K562 (cell line): ENCODE measurements at regions not wholly inside any gene's neighbourhood (a gene's known extent, or its start where the extent isn't known, plus 50 kb on each side); places are given as distances from the start of the nearest gene placed in this dataset.

Experiments used
- ATAC-seq: fragments of 200-7000 bp; cut with Tn5 transposase; 3 replicates; pipeline ENCODE4 v1.9.1; 2020; ENCODE audit warnings: moderate library complexity
- BruUV-seq: library from RNA; stranded (reverse); fragments of 400-500 nt; replicated peaks from 2 replicates; lab custom pipeline; 2021; lab: Mats Ljungman, UMichigan
- CTCF ChIA-PET: fragments of 300-600 bp; formaldehyde crosslinking; extraction: SDS; loops from one replicate; lab custom pipeline; 2021; ENCODE audit warnings: low intra/inter-chr PET ratio; lab: Yijun Ruan, JAX
- POLR2A ChIA-PET: fragments of 300-600, 350-650 bp; sonication (Branson Sonifier 250); formaldehyde crosslinking; extraction: SDS; loops from one replicate; lab custom pipeline; 2021; ENCODE audit warnings: antibody characterized with exemption, inconsistent platforms; lab: Yijun Ruan, JAX
- DNase-seq, 4 experiments: peaks; one replicate each; pipeline versions ENCODE4 v3.0.0 to v3.0.0-alpha.2; 2011 to 2018; ENCODE audit warnings: low spot score in 3 of 4, mixed read lengths in 3 of 4; ENCODE audit errors: extremely low read depth in 1 of 4
- FAIRE-seq: peaks from 2 replicates; lab custom pipeline; 2011; peaks lifted over from hg19 to GRCh38; lab: Jason Lieb, UNC
- H2AFZ ChIP-seq: 2 replicates; pipeline ENCODE4 v1.6.0; 2011; ENCODE audit warnings: low read depth, low read length, control low read depth, inconsistent platforms
- H3K27ac ChIP-seq: fragments of 200-600 bp; 3 replicates; pipeline ENCODE4 v1.8.0; 2011; ENCODE audit warnings: low read depth, mild to moderate bottlenecking, control low read depth, inconsistent platforms, low read length, moderate library complexity, mixed read lengths; ENCODE audit errors: extremely low read depth
- H3K27me3 ChIP-seq, 2 experiments: fragments of 300-600 bp in 1 of 2; 2 replicates in 1 of 2; 3 replicates in 1 of 2; pipeline versions ENCODE4 v1.6.0 to v1.8.0; 2011; ENCODE audit warnings: inconsistent platforms in 2 of 2, low read length in 2 of 2, mild to moderate bottlenecking in 1 of 2, mixed read lengths in 1 of 2, moderate library complexity in 1 of 2; ENCODE audit not compliant: control insufficient read depth in 2 of 2, insufficient read depth in 2 of 2
- H3K36me3 ChIP-seq: fragments of 300-600 bp; 3 replicates; pipeline ENCODE4 v1.8.0; 2011; ENCODE audit warnings: mild to moderate bottlenecking, low read length, inconsistent platforms; ENCODE audit not compliant: control insufficient read depth, insufficient read depth
- H3K4me1 ChIP-seq, 2 experiments: fragments of 200-600 bp in 1 of 2; replicated peaks in 1 of 2; 2 replicates in 1 of 2; 3 replicates in 1 of 2; pipeline versions ENCODE4 v1.5.1 to v1.8.0; 2011; ENCODE audit warnings: inconsistent platforms in 2 of 2, low read length in 2 of 2, mild to moderate bottlenecking in 1 of 2, mixed read lengths in 1 of 2, moderate library complexity in 1 of 2; ENCODE audit not compliant: control insufficient read depth in 2 of 2, insufficient read depth in 2 of 2
- H3K4me2 ChIP-seq: 2 replicates; pipeline ENCODE4 v1.6.1; 2011; ENCODE audit warnings: low read length, control low read depth, inconsistent platforms, mixed read lengths; ENCODE audit not compliant: insufficient read depth
- H3K4me3 ChIP-seq: fragments of 200-600 bp; sonication (generic), shearing (Covaris generic); 2 replicates; pipeline ENCODE4 v1.5.1; 2016; ENCODE audit warnings: control low read depth, inconsistent platforms
- H3K79me2 ChIP-seq: fragments of 200-600 bp; 3 replicates; pipeline ENCODE4 v1.8.0; 2011; ENCODE audit warnings: low read length, inconsistent platforms; ENCODE audit not compliant: control insufficient read depth, insufficient read depth
- H3K9ac ChIP-seq, 2 experiments: 2 replicates each; pipeline versions ENCODE4 v1.6.0 to v1.6.1; 2011; ENCODE audit warnings: low read depth in 2 of 2, low read length in 2 of 2, control low read depth in 1 of 2, inconsistent platforms in 1 of 2, mild to moderate bottlenecking in 1 of 2, mixed read lengths in 1 of 2; ENCODE audit not compliant: insufficient read depth in 1 of 2
- H3K9me1 ChIP-seq: one replicate; pipeline ENCODE4 v1.6.0; 2011; ENCODE audit warnings: inconsistent platforms, mild to moderate bottlenecking, low read length, moderate library complexity; ENCODE audit not compliant: control insufficient read depth, insufficient read depth
- H3K9me3 ChIP-seq: replicated peaks from 2 replicates; pipeline ENCODE4 v1.5.1; 2011; ENCODE audit warnings: low read depth, low read length, inconsistent platforms; ENCODE audit not compliant: control insufficient read depth, insufficient read depth
- H4K20me1 ChIP-seq: replicated peaks from 2 replicates; pipeline ENCODE4 v1.6.1; 2011; ENCODE audit warnings: low read length, inconsistent platforms, mixed read lengths; ENCODE audit not compliant: control insufficient read depth, insufficient read depth
- CBX1 ChIP-seq: sonication (generic); IDR thresholded peaks from 2 replicates; pipeline ENCODE4 v1.6.1; 2016; ENCODE audit warnings: antibody characterized with exemption, low read depth, mild to moderate bottlenecking
- DACH1 ChIP-seq: fragments of 450-650 bp; IDR thresholded peaks from 2 replicates; pipeline ENCODE4 v1.6.1; 2018; ENCODE audit not compliant: partially characterized antibody
- EZH2 ChIP-seq: IDR thresholded peaks from 2 replicates; pipeline ENCODE4 v1.6.1; 2012; ENCODE audit warnings: low read depth, mild to moderate bottlenecking, inconsistent platforms, low read length, borderline replicate concordance
- FOXJ2 ChIP-seq: fragments of 200-800 bp; sonication (Bioruptor generic); IDR thresholded peaks from 2 replicates; pipeline ENCODE4 v1.6.1; 2016; ENCODE audit warnings: missing genetic modification characterization, missing compliant biosample characterization
- JUN ChIP-seq, 2 experiments: sonication (generic) in 1 of 2; formaldehyde crosslinking in 1 of 2; IDR thresholded peaks; 2 replicates each; pipeline versions ENCODE4 v1.6.1 to v1.8.0; 2012 to 2022; ENCODE audit warnings: borderline replicate concordance in 2 of 2, mild to moderate bottlenecking in 2 of 2, improper control_type of control experiment in 1 of 2, low read depth in 1 of 2, low read length in 1 of 2, missing genetic modification reagents in 1 of 2
- NR1H2 ChIP-seq: sonication (generic); formaldehyde crosslinking; IDR thresholded peaks from 2 replicates; pipeline ENCODE4 v1.4.0; 2020; ENCODE audit warnings: mild to moderate bottlenecking, missing genetic modification reagents
- NR2C1 ChIP-seq, 2 experiments: fragments of 450-650 bp; IDR thresholded peaks; 2 replicates each; pipeline ENCODE4 v1.6.1; 2017; ENCODE audit warnings: mild to moderate bottlenecking in 2 of 2, antibody characterized with exemption in 1 of 2, inconsistent platforms in 1 of 2, missing compliant biosample characterization in 1 of 2, missing genetic modification characterization in 1 of 2
- RBM15 ChIP-seq: fragments of 200-400 bp; formaldehyde crosslinking; IDR thresholded peaks from 2 replicates; pipeline ENCODE4 v1.6.1; 2018; ENCODE audit warnings: mild to moderate bottlenecking, low read length, moderate library complexity; ENCODE audit not compliant: insufficient read depth
- SMARCA5 ChIP-seq: fragments of 450-650 bp; IDR thresholded peaks from 2 replicates; pipeline ENCODE4 v1.6.1; 2016
- TCF3 ChIP-seq: sonication (generic); formaldehyde crosslinking; IDR thresholded peaks from 2 replicates; pipeline ENCODE4 v1.4.0; 2020; ENCODE audit warnings: mild to moderate bottlenecking, missing genetic modification reagents
- ZBTB2 ChIP-seq: fragments of 450-650 bp; IDR thresholded peaks from 2 replicates; pipeline ENCODE4 v1.6.1; 2016; ENCODE audit warnings: antibody characterized with exemption
- ZBTB5 ChIP-seq: fragments of 450-650 bp; IDR thresholded peaks from 2 replicates; pipeline ENCODE4 v1.6.1; 2017; ENCODE audit warnings: antibody characterized with exemption
- ZMIZ1 ChIP-seq, 2 experiments: fragments of 150-350 bp in 1 of 2; IDR thresholded peaks; 2 replicates each; pipeline ENCODE4 v1.6.1; 2012 to 2016; ENCODE audit warnings: low read depth in 2 of 2, low read length in 2 of 2, mild to moderate bottlenecking in 1 of 2, moderate library complexity in 1 of 2
- ZNF165 ChIP-seq: fragments of 250-450 bp; sonication (Bioruptor Pico); IDR thresholded peaks from 2 replicates; pipeline ENCODE4 v1.4.0; 2020; ENCODE audit warnings: borderline replicate concordance
- ZNF197 ChIP-seq: fragments of 200-800 bp; sonication (Bioruptor generic); IDR thresholded peaks from 2 replicates; pipeline ENCODE4 v1.6.1; 2016; ENCODE audit warnings: low read depth, missing genetic modification characterization, missing compliant biosample characterization
- ZNF3 ChIP-seq: fragments of 250-450 bp; sonication (Bioruptor Pico); IDR thresholded peaks from 2 replicates; pipeline ENCODE4 v1.5.0; 2021; ENCODE audit warnings: mild to moderate bottlenecking, moderate library complexity
- ZNF695 ChIP-seq: fragments of 450-650 bp; formaldehyde crosslinking; IDR thresholded peaks from 2 replicates; pipeline ENCODE4 v1.4.0; 2020; ENCODE audit warnings: mild to moderate bottlenecking, moderate library complexity
- WGBS: fragments of 100-300 bp; shearing (Covaris generic); methylation state at CpG from one replicate; pipeline ENCODE4 v1.1.6; 2016; ENCODE audit warnings: low coverage, mixed read lengths; ENCODE audit not compliant: insufficient coverage; ENCODE audit errors: missing lambda C conversion rate; 5-methylcytosine and 5-hydroxymethylcytosine counted together
- in situ Hi-C: fragments of 300-500 bp; cut with MboI; formaldehyde crosslinking; loops from 4 replicates; pipeline ENCODE4 v1.15.0; 2018; ENCODE audit warnings: inconsistent platforms, mixed read lengths
- intact Hi-C: fragments of 100-400 bp; cut with micrococcal nuclease; formaldehyde crosslinking; loops from 2 replicates; pipeline ENCODE4 v1.14.2; 2022

GRCh38 chr20:7301807-7302206, 534.3 kb downstream of the BMP2 start:
- WGBS = 0% methylated on average over 2 of the region's 2 CpGs
- intact Hi-C loops = no loop called here

More at GRCh38 chr20:7301807-7302206, 534.3 kb downstream of the BMP2 start:
- FAIRE-seq = no peak
- POLR2A ChIA-PET = interaction anchor here (0.6 kb wide), 1 partner anchor 1796 kb away, joined by 4 read pairs; no protein-coding TSS in a partner anchor
- Histone ChIP-seq H3K4me1 (no peaks in the 10 kb centered on the region), H3K9me1 (no peaks in the 10 kb centered on the region), H3K9me3 (no peaks in the 10 kb centered on the region), H3K36me3 (no peaks in the 10 kb centered on the region), H2AFZ (no peak overlapping the region), H3K27me3 (no peaks in the 10 kb centered on the region), H3K4me3 (no peak overlapping the region), H4K20me1 (no peaks in the 10 kb centered on the region), H3K9ac (no peak overlapping the region), H3K4me2 (no peak overlapping the region), H3K79me2 (no peaks in the 10 kb centered on the region), H3K27ac (no peak overlapping the region)
- CTCF ChIA-PET = no interaction called here
- TF ChIP-seq ZBTB2 (no peak), ZNF197 (no peak), SMARCA5 (no peak), DACH1 (no peak), JUN (IDR thresholded peaks at IDR 0.05; ENCODE audit: borderline replicate concordance, low read depth, low read length) (no peak), JUN (CRISPR knock-in tag; IDR thresholded peaks at IDR 0.05; ENCODE audit: borderline replicate concordance) (no peak), ZNF3 (CRISPR knock-in tag) (no peak), RBM15 (no peak), TCF3 (CRISPR knock-in tag) (no peak), FOXJ2 (no peak), NR2C1 (IDR thresholded peaks at IDR 0.05) (no peak), NR2C1 (tag; IDR thresholded peaks at IDR 0.05) (no peak), ZNF165 (CRISPR knock-in tag) (no peak), CBX1 (no peak), EZH2 (no peak), ZBTB5 (no peak), ZNF695 (CRISPR knock-in tag) (no peak), NR1H2 (CRISPR knock-in tag) (no peak), ZMIZ1 (IDR thresholded peaks at IDR 0.05; ENCODE audit: low read depth in 2 of 2, low read length in 2 of 2) (no peak)
- DNase-seq = no peak
- in situ Hi-C loops = no loop called here
- ATAC-seq = no peak
- BruUV-seq = no TSS peak
